DND-41 (cell line): ENCODE measurements at regions not wholly inside any gene's neighbourhood (a gene's known extent, or its start where the extent isn't known, plus 50 kb on each side); places are given as distances from the start of the nearest gene placed in this dataset.

Experiments
- ATAC-seq: fragments of 200-7000 bp; cut with Tn5 transposase; 3 replicates; pipeline ENCODE4 v1.9.1; 2021; ENCODE audit warnings: low read depth; ENCODE audit not compliant: insufficient read depth
- DNase-seq: peaks from one replicate; pipeline ENCODE4 v3.0.0-alpha.2; 2020
- H2AFZ ChIP-seq: 2 replicates; pipeline ENCODE4 v1.6.0; 2012; ENCODE audit warnings: low read depth, low read length
- H3K27ac ChIP-seq: 2 replicates; pipeline ENCODE4 v1.5.1; 2012; ENCODE audit warnings: low read length, inconsistent platforms
- H3K27me3 ChIP-seq: fragments of 200-600 bp; sonication (generic); 2 replicates; pipeline ENCODE4 v1.6.0; 2012; ENCODE audit warnings: low read length, mild to moderate bottlenecking, inconsistent platforms; ENCODE audit not compliant: insufficient read depth, poor library complexity
- H3K36me3 ChIP-seq: 2 replicates; pipeline ENCODE4 v1.5.1; 2012; ENCODE audit warnings: low read length, inconsistent platforms; ENCODE audit not compliant: insufficient read depth
- H3K4me1 ChIP-seq: 2 replicates; pipeline ENCODE4 v1.5.1; 2012; ENCODE audit warnings: mild to moderate bottlenecking, low read length; ENCODE audit not compliant: insufficient read depth
- H3K4me2 ChIP-seq: 2 replicates; pipeline ENCODE4 v1.6.0; 2012; ENCODE audit warnings: mild to moderate bottlenecking, moderate library complexity, low read length, inconsistent platforms; ENCODE audit not compliant: insufficient read depth
- H3K4me3 ChIP-seq, 2 experiments: fragments of 200-600 bp in 1 of 2; shearing (Covaris generic) in 1 of 2; 2 replicates each; pipeline ENCODE4 v1.5.1; 2012 to 2016; ENCODE audit warnings: inconsistent platforms in 2 of 2, low read length in 2 of 2, mild to moderate bottlenecking in 2 of 2, low read depth in 1 of 2, moderate library complexity in 1 of 2
- H3K79me2 ChIP-seq: 2 replicates; pipeline ENCODE4 v1.6.0; 2012; ENCODE audit warnings: low read length, inconsistent platforms; ENCODE audit not compliant: insufficient read depth
- H3K9ac ChIP-seq: 2 replicates; pipeline ENCODE4 v1.6.0; 2012; ENCODE audit warnings: low read depth, mild to moderate bottlenecking, inconsistent platforms, low read length, moderate library complexity
- H3K9me3 ChIP-seq: 2 replicates; pipeline ENCODE4 v1.5.1; 2012; ENCODE audit warnings: low read length, moderate library complexity, mild to moderate bottlenecking, inconsistent platforms; ENCODE audit not compliant: insufficient read depth, severe bottlenecking
- H4K20me1 ChIP-seq: 2 replicates; pipeline ENCODE4 v1.6.0; 2012; ENCODE audit warnings: low read length; ENCODE audit not compliant: insufficient read depth
- CTCF ChIP-seq: IDR thresholded peaks from 2 replicates; pipeline ENCODE4 v1.5.1; 2012; ENCODE audit warnings: borderline replicate concordance, low read length, moderate library complexity, mild to moderate bottlenecking; ENCODE audit not compliant: poor library complexity, severe bottlenecking; ENCODE audit errors: extremely low read depth
- EZH2 ChIP-seq: IDR thresholded peaks from 3 replicates; pipeline ENCODE4 v1.6.1; 2012; ENCODE audit warnings: borderline replicate concordance, low read depth, mild to moderate bottlenecking, moderate library complexity, low read length, inconsistent platforms; ENCODE audit not compliant: severe bottlenecking

GRCh38 chr5:122653087-122654017, 121.5 kb upstream of the SNX2 start:
- Histone ChIP-seq H4K20me1 (no peaks in the 10 kb centered on the region), H3K27ac (no peak overlapping the region)

GRCh38 chr5:122656160-122656559, 118.7 kb upstream of the SNX2 start:
- no peak overlapping the region for H3K27ac ChIP-seq
- no peaks in the 10 kb centered on the region for H3K27me3 ChIP-seq
- H3K9me3 ChIP-seq = no peaks in the 10 kb centered on the region
- H3K79me2 ChIP-seq = no peaks in the 10 kb centered on the region
- TF ChIP-seq EZH2 = no peak
- no peak for TF ChIP-seq CTCF
- no peak for ATAC-seq
- H3K4me1 ChIP-seq = no peaks in the 10 kb centered on the region
- H2AFZ ChIP-seq = no peak overlapping the region
- no peak overlapping the region for H3K4me2 ChIP-seq
- DNase-seq = no peak
- H3K4me3 ChIP-seq = no peak overlapping the region
- no peaks in the 10 kb centered on the region for H4K20me1 ChIP-seq
- H3K36me3 ChIP-seq = no peaks in the 10 kb centered on the region
- no peak overlapping the region for H3K9ac ChIP-seq

More at GRCh38 chr5:122653087-122654017, 121.5 kb upstream of the SNX2 start:
- ATAC-seq (no peak), DNase-seq (no peak)
- no peak overlapping the region for H3K4me2 ChIP-seq
- H3K27me3 ChIP-seq = no peaks in the 10 kb centered on the region
- H3K79me2 ChIP-seq = no peaks in the 10 kb centered on the region
- TF ChIP-seq EZH2 (no peak), CTCF (no peak)
- H3K9ac ChIP-seq = no peak overlapping the region
- H3K36me3 ChIP-seq = no peaks in the 10 kb centered on the region
- no peaks in the 10 kb centered on the region for H3K4me1 ChIP-seq
- H2AFZ ChIP-seq = no peak overlapping the region
- no peak overlapping the region for H3K4me3 ChIP-seq
- no peaks in the 10 kb centered on the region for H3K9me3 ChIP-seq

- Histone ChIP-seq H2AFZ (no peak overlapping the region), H3K27ac (no peak overlapping the region), H3K9ac (no peak overlapping the region), H3K4me1 (no peaks in the 10 kb centered on the region), H3K4me2 (no peak overlapping the region), H4K20me1 (no peaks in the 10 kb centered on the region), H3K27me3 (no peaks in the 10 kb centered on the region), H3K36me3 (no peaks in the 10 kb centered on the region), H3K79me2 (no peaks in the 10 kb centered on the region), H3K9me3 (no peaks in the 10 kb centered on the region), H3K4me3 (no peak overlapping the region)
- no peak for DNase-seq
- ATAC-seq = no peak
- TF ChIP-seq CTCF (no peak), EZH2 (no peak)
Measured at GRCh38 chr5:122656577-122656976, 118.3 kb upstream of the SNX2 start.
